ENCODE measurements at regions not wholly inside any gene's neighbourhood (a gene's known extent, or its start where the extent isn't known, plus 50 kb on each side); places are given as distances from the start of the nearest gene placed in this dataset.

- H3K4me3 ChIP-seq (ENCODE audit: low read depth, poor library complexity, severe bottlenecking): no peak overlapping the region
- DNase-seq (ENCODE audit: low spot score in 2 of 2): no peak
- WGBS, 2 donors: 51 to 67% methylated on average over 2 of the region's 2 CpGs
- intact Hi-C loops (cut with DNase I; ENCODE audit: low total_unique reads): no loop called here
- TF ChIP-seq POLR2A (IDR thresholded peaks at IDR 0.05) (no peak), CTCF (IDR thresholded peaks at IDR 0.05) (no peak)
Measured at GRCh38 chr16:82373976-82374375, 204.0 kb upstream of the MPHOSPH6 start.

DNA sequence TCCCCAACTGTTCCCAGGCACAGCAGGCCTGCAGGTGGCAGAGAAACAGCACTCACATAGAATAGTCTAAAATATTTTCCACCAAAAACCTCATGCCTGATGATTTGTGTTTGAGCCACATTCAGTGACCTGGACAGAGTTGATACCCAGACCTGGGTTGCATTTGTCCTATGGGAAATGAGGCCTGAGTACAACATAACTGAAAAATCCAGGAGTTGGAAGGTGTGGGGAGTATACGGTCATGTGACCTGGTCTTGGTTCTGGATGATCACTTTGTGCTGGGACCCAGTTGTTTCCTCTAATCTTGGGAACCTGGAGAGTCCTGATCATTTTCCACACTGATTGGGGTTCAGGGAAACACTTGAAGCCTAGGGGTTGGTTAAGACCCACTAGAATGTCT is 200.3 kb upstream of the MPHOSPH6 start:
- no peak for TF ChIP-seq POLR2A (IDR thresholded peaks at IDR 0.05)
- TF ChIP-seq CTCF (IDR thresholded peaks at IDR 0.05): no peak
- intact Hi-C loops (cut with DNase I; ENCODE audit: low total_unique reads): no loop called here
- H3K4me3 ChIP-seq (ENCODE audit: low read depth, poor library complexity, severe bottlenecking): no peak overlapping the region
- no peak for DNase-seq (ENCODE audit: low spot score in 2 of 2)
- 82 to 95% methylated on average over 1 of the region's 1 CpG for WGBS, 2 donors

DNA sequence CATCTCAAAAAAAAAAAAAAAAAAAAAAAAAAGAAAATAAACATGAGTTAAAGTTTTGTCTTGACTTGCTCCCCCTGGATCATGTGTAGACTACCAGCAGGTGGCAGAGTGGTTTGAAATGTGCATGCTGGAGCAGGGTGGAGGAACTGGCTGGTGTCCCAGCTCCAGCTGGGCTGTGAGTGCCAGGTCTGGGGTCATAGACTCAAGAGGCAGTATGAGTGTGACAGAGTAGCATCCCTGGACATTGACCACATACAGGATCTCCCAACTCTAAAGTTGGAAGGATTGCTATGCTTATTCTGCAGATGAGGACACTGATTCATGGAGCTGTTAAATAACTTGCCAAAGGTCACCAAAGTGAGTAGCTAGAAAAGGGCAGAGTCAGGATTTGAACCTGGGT is 198.0 kb upstream of the MPHOSPH6 start:
- intact Hi-C loops (cut with DNase I; ENCODE audit: low total_unique reads): no loop called here
- TF ChIP-seq POLR2A (IDR thresholded peaks at IDR 0.05): no peak
- TF ChIP-seq CTCF (IDR thresholded peaks at IDR 0.05): no peak
- H3K4me3 ChIP-seq (ENCODE audit: low read depth, poor library complexity, severe bottlenecking): no peak overlapping the region
- no peak for DNase-seq (ENCODE audit: low spot score in 2 of 2)

DNA sequence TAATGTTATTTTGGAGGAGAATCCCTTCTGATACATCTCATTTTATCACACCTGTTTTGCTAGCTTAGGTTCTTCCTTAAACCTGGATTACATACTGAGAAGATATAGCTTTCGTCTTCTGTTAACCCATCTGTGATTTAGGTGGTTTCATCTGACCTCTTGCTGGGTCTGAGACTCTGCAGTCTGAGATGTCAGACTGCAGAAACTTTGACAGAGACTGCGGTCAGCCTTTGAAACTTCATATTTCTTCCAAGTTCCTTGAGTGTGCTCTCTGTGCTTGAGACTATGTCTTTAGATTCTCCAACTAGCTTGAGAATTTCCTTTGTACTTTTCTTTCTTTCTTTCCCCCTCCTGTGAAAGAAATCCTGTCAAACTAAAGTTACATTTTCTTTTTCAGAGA is 196.4 kb upstream of the MPHOSPH6 start:
- intact Hi-C loops (cut with DNase I; ENCODE audit: low total_unique reads): no loop called here
- TF ChIP-seq POLR2A (IDR thresholded peaks at IDR 0.05) (no peak), CTCF (IDR thresholded peaks at IDR 0.05) (no peak)
- no peak for DNase-seq (ENCODE audit: low spot score in 2 of 2)
- no peak overlapping the region for H3K4me3 ChIP-seq (ENCODE audit: low read depth, poor library complexity, severe bottlenecking)
- 89 to 92% methylated on average over 2 of the region's 2 CpGs for WGBS, 2 donors

GRCh38 chr16:82364690-82365089 is 194.7 kb upstream of the MPHOSPH6 start:
- no peak for DNase-seq (ENCODE audit: low spot score in 2 of 2)
- 57 to 68% methylated on average over 2 of the region's 2 CpGs for WGBS, 2 donors
- intact Hi-C loops (cut with DNase I; ENCODE audit: low total_unique reads): no loop called here
- H3K4me3 ChIP-seq (ENCODE audit: low read depth, poor library complexity, severe bottlenecking): no peak overlapping the region
- no peak for TF ChIP-seq POLR2A (IDR thresholded peaks at IDR 0.05)
- TF ChIP-seq CTCF (IDR thresholded peaks at IDR 0.05): no peak

DNA sequence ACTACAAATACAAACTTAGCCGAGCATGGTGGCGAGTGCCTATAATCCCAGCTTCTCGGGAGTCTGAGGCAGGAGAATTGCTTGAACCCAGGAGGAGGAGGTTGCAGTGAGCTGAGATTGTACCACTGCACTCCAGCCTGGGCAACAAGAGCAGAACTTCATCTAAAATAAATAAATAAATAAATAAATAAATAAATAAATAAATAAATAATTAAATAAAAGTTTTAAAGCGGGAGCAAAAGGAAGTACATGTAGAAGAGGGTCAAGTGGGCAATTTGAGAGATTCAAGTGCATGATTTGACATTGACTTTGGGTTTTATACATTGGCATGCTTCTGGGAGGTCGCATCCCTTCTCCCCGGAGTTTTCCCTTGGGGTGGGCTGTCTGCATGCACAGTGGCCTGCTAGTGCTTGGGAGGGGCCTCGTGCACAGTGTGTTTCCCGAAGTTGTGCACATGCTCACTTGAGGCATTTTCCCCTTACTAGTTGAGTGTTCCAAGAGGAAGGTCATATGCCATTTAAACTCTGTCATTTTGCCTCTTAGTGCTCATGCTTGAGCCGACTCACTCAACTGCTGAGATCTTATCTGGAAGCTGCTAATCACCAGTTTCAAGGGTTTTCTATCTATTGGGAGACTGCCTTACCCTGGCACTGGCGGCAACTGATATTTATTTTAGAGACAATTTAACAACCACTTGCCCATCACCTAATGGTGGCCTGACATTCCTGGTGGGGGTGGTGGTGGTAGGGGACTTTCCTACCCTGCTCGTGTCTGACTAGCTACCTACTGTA is 193.2 kb upstream of the MPHOSPH6 start:
- WGBS, 2 donors: 77 to 81% methylated on average over 11 of the region's 11 CpGs
- DNase-seq (ENCODE audit: low spot score in 2 of 2): no peak
- no peak overlapping the region for H3K4me3 ChIP-seq (ENCODE audit: low read depth, poor library complexity, severe bottlenecking)
- intact Hi-C loops (cut with DNase I; ENCODE audit: low total_unique reads): no loop called here
- TF ChIP-seq CTCF (IDR thresholded peaks at IDR 0.05) (no peak), POLR2A (IDR thresholded peaks at IDR 0.05) (no peak)

Measured in lower leg skin (tissue), 4 donors.